Stomach (tissue), 8 donors: ENCODE measurements at regions not wholly inside any gene's neighbourhood (a gene's known extent, or its start where the extent isn't known, plus 50 kb on each side); places are given as distances from the start of the nearest gene placed in this dataset.

Experiments
- DNase-seq, 2 donors: peaks; one replicate each; pipeline versions ENCODE4 v3.0.0 to v3.0.0-alpha.2; 2013 to 2019
- H3K27ac ChIP-seq, 5 donors: fragments of 200-600 bp in 4 of 5; sonication (generic) in 4 of 5; one replicate each; pipeline ENCODE4 v1.5.1; 2013 to 2019; ENCODE audit warnings: mild to moderate bottlenecking in 1 of 5, moderate library complexity in 1 of 5
- H3K27me3 ChIP-seq, 3 donors: fragments of 200-600 bp; sonication (generic); one replicate each; pipeline ENCODE4 v1.5.1; 2017 to 2019; ENCODE audit warnings: mixed run types in 1 of 3
- H3K36me3 ChIP-seq, 4 donors: fragments of 200-600 bp; sonication (generic); 1 replicate in 3 of 4; 2 replicates in 1 of 4; pipeline ENCODE4 v1.5.1; 2016 to 2019
- H3K4me1 ChIP-seq, 4 donors: fragments of 200-600 bp; sonication (generic); one replicate each; pipeline ENCODE4 v1.5.1; 2016 to 2019
- H3K4me3 ChIP-seq, 4 donors: fragments of 200-600 bp; sonication (generic) in 3 of 4; one replicate each; pipeline ENCODE4 v1.5.1; 2016 to 2019; ENCODE audit warnings: mild to moderate bottlenecking in 1 of 4
- H3K9me3 ChIP-seq, 4 donors: fragments of 200-600 bp; sonication (generic); one replicate each; pipeline ENCODE4 v1.5.1; 2016 to 2019
- CTCF ChIP-seq, 7 experiments: fragments of 450-650 bp in 4 of 7; fragments of 200-600 bp in 3 of 7; sonication (generic) in 3 of 7; IDR thresholded peaks; one replicate each; pipeline ENCODE4 v1.5.1; 2016 to 2019; ENCODE audit warnings: antibody characterized with exemption in 7 of 7, control low read depth in 2 of 7, mild to moderate bottlenecking in 1 of 7
- EP300 ChIP-seq: sonication (generic); formaldehyde crosslinking; IDR thresholded peaks from one replicate; pipeline ENCODE4 v1.6.1; 2017; ENCODE audit warnings: antibody characterized with exemption
- POLR2A ChIP-seq, 4 donors: fragments of 450-650 bp; IDR thresholded peaks; one replicate each; pipeline ENCODE4 v1.6.1; 2016; ENCODE audit warnings: antibody characterized with exemption in 4 of 4, control low read depth in 2 of 4, mild to moderate bottlenecking in 1 of 4, moderate library complexity in 1 of 4
- POLR2AphosphoS5 ChIP-seq, 3 donors: sonication (generic); formaldehyde crosslinking; IDR thresholded peaks; one replicate each; pipeline ENCODE4 v1.6.1; 2016; ENCODE audit warnings: antibody characterized with exemption in 3 of 3
- WGBS, 5 donors: extraction: QIAGEN DNeasy Blood & Tissue Kit in 3 of 5; methylation state at CpG; one replicate each; pipeline versions ENCODE4 v1.1.5 to v1.1.7; 2013 to 2018; 5-methylcytosine and 5-hydroxymethylcytosine counted together
- intact Hi-C: fragments of 100-400 bp; cut with DNase I; formaldehyde crosslinking; loops from one replicate; pipeline ENCODE4 v1.15.1; 2023; ENCODE audit warnings: low total_unique reads
- donor health status: healthy with polysubstance abuse.
- donor health status: Bipolar disorder and iron deficiency.
- donor health status: healthy.

- intact Hi-C loops: no loop called here
- DNase-seq: no peak
- no peaks in the 10 kb centered on the region for H3K36me3 ChIP-seq
- no peak overlapping the region for H3K4me3 ChIP-seq
- H3K27me3 ChIP-seq: no peaks in the 10 kb centered on the region
- WGBS, 5 donors: 61 to 80% (median 69%) methylated on average over 1 of the region's 1 CpG
- no peaks in the 10 kb centered on the region for H3K4me1 ChIP-seq
- no peak overlapping the region for H3K27ac ChIP-seq
- TF ChIP-seq POLR2AphosphoS5 (IDR thresholded peaks at IDR 0.05) (no peak), CTCF (IDR thresholded peaks at IDR 0.05) (no peak), EP300 (no peak), POLR2A (IDR thresholded peaks at IDR 0.05) (no peak)
- no peaks in the 10 kb centered on the region for H3K9me3 ChIP-seq
Observed at GRCh38 chr18:41543815-41544214, 411.2 kb upstream of the PIK3C3 start.

- DNase-seq: no peak
- H3K9me3 ChIP-seq: no peaks in the 10 kb centered on the region
- TF ChIP-seq EP300: no peak
- no peak for TF ChIP-seq POLR2AphosphoS5 (IDR thresholded peaks at IDR 0.05)
- TF ChIP-seq CTCF (IDR thresholded peaks at IDR 0.05): no peak
- TF ChIP-seq POLR2A (IDR thresholded peaks at IDR 0.05): no peak
- no peak overlapping the region for H3K27ac ChIP-seq
- no peaks in the 10 kb centered on the region for H3K27me3 ChIP-seq
- H3K36me3 ChIP-seq: no peaks in the 10 kb centered on the region
- intact Hi-C loops: no loop called here
- 76 to 92% (median 86%) methylated on average over 3 of the region's 3 CpGs for WGBS, 5 donors
- H3K4me3 ChIP-seq: no peak overlapping the region
- H3K4me1 ChIP-seq: no peaks in the 10 kb centered on the region
Observed at GRCh38 chr18:41540237-41540871, 414.7 kb upstream of the PIK3C3 start.

- Histone ChIP-seq H3K9me3 (no peaks in the 10 kb centered on the region), H3K4me1 (no peaks in the 10 kb centered on the region), H3K36me3 (no peaks in the 10 kb centered on the region), H3K4me3 (no peak overlapping the region), H3K27ac (no peak overlapping the region), H3K27me3 (no peaks in the 10 kb centered on the region)
- no peak for TF ChIP-seq POLR2A (IDR thresholded peaks at IDR 0.05)
- TF ChIP-seq EP300: no peak
- no peak for TF ChIP-seq CTCF (IDR thresholded peaks at IDR 0.05)
- no peak for TF ChIP-seq POLR2AphosphoS5 (IDR thresholded peaks at IDR 0.05)
- no peak for DNase-seq
- WGBS, 5 donors: 94 to 100% (median 94%) methylated on average over 2 of the region's 2 CpGs
- intact Hi-C loops: no loop called here
Observed at GRCh38 chr18:41538751-41539150, 416.3 kb upstream of the PIK3C3 start.

- intact Hi-C loops: no loop called here
- 28 to 41% (median 36%) methylated on average over 3 of the region's 3 CpGs for WGBS, 5 donors
- Histone ChIP-seq H3K36me3 (no peaks in the 10 kb centered on the region), H3K9me3 (no peaks in the 10 kb centered on the region), H3K4me1 (no peaks in the 10 kb centered on the region), H3K27me3 (no peaks in the 10 kb centered on the region), H3K27ac (no peak overlapping the region), H3K4me3 (no peak overlapping the region)
- TF ChIP-seq CTCF (IDR thresholded peaks at IDR 0.05) (no peak), EP300 (no peak), POLR2A (IDR thresholded peaks at IDR 0.05) (no peak), POLR2AphosphoS5 (IDR thresholded peaks at IDR 0.05) (no peak)
- DNase-seq: no peak
Observed at GRCh38 chr18:41537666-41538065, 417.4 kb upstream of the PIK3C3 start.
